Suppressor macrophage treated with lipopolysaccharide for 4 hours (primary cell): ENCODE measurements at regions not wholly inside any gene's neighbourhood (a gene's known extent, or its start where the extent isn't known, plus 50 kb on each side); places are given as distances from the start of the nearest gene placed in this dataset.

Source experiments
- DNase-seq: peaks from one replicate; pipeline ENCODE4 v3.0.0-alpha.2; 2020

DNA sequence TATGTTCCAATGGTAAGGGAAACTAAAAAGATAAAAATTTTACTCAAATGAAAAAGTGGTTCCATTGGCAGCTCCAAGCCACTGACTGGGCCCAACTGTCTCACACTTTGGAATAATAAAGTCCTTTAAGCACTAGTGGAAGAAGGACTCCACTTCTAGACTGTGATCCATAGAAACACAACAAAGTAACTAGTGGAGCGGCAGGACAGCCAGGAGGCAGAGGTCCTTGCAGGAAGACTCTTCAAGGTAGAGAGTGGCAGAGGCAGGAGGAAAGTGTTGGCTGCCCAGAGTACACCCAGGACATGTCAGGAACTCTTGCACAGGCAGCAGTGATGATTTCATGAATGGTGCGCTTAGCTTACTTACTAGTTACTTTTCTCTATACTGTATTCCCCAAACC, 65.0 kb upstream of the CCN6 start:
- DNase-seq = no peak

DNA sequence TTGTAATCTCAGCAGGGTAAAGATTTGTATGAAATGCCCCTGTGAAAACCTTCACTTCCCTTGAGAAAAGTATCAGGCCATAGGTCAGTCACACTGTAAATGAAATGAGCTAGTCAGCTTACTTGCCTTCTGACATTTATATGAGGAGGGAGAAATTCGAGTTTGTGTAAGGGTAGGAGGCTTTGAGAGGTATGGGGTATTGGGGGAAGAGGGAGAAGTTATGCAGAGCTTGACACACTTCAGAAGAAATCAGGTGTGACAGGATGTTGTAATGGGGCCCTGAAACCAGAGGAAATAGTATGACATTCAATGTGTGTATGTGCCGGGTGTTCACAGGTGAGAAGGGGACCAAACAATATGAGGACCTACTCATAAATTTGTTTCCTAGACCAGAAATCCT, 64.2 kb upstream of the CCN6 start:
- DNase-seq = no peak

DNA sequence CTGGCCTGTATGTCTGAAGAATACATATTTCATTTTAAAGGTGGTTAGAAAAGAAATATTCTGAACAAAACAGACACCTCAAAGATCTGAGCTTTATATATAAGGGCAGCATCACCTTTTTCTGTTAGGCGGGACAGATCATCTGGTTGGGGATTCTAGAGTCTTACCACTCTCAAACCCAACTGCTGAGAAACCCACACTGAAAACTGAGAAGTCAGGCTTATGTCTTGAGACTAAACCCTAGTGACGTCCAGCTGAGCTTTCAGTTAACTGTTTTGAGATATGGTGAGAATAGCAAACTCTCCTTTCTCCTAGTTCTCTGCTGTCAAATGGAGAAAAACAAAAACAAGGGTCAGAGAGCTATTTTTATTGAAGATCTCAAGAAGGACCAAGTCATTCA, 63.7 kb upstream of the CCN6 start:
- DNase-seq = no peak

DNA sequence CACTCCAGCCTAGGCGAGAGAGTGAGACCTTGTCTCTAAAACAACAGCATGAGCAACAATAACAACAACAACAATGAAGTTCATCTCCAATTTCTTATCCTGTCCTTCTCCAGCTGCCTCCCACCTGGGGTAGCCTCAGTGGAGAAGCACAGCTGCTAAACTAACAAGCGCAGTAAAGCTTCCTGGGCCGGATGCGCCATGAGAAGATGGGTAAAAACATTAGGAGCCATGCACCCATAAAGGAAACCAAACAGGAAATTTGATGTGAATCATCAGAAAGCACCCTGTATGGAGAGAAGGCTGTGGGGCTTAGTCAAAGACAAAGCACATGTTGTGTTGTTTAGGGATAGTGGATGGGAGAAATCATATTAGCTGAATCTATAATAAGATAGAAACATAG, 61.1 kb upstream of the CCN6 start:
- DNase-seq = peak; percentile 71

DNA sequence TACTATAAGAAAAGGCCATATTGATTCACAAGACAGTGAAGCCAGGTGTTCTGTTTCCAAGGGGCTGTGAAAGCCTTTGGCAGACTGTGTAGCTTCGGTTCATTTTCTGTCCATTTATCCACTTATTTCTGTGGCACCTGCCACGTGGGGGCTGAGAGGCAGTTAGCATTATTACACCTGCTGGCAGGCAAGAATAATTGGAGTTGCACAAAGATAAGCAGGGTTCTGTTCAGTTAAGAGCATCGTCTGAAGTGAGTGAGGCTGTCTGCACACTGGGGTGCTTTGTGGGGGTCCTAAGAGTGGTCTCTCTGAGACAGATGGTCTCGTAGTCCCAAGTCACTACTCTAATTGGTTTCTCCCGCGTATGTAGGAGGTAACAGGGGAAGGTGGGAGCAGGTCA, 60.6 kb upstream of the CCN6 start:
- DNase-seq = no peak

DNA sequence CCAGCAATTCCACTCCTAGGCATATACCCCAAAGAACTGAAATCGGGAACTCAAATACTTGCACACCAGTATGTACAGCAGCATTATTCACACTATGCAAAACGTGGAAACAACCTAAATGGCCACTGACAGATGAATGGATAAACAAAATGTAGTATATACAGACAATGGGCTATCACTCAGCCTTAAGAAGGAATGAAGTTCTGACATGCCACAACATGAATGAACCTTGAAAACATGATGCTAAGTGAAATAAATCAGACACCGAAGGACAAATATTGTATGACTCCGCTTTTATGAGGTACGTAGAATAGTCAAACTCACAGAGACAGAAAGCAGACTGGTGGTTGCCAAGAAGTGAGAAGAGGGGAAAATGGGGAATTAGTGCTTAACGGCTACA, 59.1 kb upstream of the CCN6 start:
- DNase-seq = no peak

DNA sequence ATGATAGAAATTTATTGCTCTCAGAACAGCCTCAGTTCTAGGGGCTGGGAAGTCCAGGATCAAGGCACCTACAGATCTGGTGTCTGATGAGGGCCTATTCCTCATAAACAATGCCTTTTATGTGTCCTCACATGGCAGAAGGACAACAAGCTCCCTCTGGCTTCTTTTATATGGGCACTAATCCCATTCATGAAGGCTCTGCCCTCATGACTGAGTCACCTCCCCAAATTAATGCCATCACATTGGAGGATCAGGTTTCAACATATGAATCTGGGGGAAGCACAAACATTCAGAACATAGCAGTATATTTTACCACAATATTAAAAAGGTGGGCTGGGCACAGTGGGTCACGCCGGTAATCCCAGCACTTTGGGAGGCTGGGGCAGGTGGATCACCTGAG, 58.5 kb upstream of the CCN6 start:
- DNase-seq = no peak

DNA sequence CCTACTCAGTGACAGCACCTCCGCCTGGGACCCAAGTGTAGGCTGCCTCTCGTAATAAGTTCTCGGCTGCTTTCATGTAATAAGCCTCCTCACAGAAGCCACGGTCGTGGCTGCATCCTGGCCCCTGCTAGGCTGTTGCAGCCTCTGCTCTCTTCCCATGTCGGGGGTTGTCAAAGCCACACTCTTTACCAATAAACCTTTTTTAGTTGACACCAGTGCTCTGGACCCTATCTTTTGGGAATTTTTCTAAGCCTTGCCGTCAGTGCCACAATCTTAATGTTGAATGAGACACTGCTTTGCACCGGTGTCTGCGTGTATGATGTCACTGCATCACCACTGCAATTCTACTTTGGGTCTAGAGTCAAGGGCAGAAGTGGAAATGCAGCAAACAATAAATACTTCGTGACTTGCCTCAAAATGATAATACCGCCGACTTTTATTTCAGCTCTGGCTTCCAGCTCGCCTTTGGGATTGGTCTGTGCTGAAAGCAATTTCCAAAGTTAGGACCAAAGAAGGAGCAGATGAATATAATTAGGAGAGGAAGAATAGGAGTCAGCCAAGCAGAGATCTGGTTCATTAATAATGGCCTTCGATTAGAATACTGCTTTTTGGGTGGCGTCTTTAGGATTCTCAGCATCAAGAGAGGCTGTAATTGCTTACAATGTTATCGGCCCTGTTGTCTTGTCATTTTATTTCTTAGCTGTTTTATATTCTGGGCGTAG, 57.6 kb upstream of the CCN6 start:
- DNase-seq = no peak

DNA sequence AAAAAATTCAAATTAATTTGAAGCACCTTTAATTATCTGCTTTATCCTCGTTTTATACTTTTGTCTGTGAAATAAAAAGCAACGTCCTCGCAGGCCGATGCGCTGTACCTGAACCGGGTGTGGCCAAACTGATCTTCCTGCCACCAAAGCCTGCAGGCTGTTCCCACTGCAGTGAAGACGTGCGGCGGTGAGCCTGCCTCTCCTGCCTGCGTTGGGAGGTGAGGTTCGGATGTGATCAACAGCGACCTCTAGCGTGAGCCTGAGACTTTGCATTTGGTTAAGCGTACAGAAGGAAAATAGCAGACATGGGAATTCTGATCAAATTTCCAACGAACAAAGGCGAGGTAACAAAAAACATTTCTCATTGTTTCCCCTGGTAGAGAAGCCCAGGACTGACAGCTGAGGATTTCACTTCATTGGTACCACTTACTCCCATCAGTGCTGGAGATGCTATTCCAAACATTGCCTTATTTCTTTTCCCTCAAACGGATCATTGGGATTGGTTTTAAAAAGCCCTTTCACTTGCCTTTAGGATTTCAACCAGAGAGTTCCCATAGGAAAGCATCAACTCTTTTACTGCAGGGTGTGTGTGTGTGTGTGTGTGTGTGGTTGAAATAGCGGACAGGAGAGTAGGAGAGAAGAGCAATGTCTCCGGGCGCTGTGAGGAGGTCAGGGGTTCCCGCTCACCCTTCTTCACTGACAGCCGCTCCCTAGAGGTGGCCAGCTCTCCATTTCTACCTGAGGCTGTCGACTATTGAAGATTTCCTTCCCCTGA, 56.6 kb upstream of the CCN6 start:
- peak; percentile 78 for DNase-seq

DNA sequence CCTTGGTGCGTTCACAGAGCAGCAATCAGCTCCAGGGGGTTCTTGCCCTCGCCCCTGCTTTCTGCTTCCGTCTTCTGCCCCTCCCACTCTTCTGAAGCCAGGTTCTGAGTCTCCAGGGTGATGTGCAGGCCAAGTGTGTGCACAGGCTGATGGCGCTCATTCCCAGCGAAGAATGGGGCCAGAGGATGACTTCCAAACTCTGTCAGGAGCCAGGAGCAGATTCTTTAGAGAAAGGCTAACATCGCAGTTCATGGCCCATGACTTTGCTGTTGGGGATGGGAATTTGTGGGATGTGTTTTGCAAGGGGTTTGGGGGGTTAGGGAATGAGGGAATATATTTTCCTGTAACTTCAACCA, 56.1 kb upstream of the CCN6 start:
- DNase-seq = no peak

DNA sequence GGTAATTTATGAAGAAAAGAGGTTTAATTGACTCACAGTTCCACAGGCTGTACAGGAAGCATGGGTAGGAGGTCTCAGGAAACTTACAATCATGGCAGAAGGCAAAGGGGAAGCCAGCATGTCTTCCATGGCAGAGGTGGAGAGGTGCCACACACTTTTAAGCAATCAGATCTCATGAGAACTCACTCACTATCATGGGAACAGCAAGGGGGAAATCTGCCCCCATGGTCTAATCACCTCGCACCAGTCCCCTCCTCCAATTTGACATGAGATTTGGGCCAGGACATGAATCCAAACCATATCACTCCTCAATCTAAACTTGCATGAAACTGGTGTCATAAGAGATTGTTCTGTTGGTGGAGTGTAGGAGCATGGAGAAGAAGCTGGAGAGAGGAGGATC, 51.6 kb upstream of the CCN6 start:
- no peak for DNase-seq
